ENCODE measurements at regions not wholly inside any gene's neighbourhood (a gene's known extent, or its start where the extent isn't known, plus 50 kb on each side); places are given as distances from the start of the nearest gene placed in this dataset.

GRCh38 chr12:118655588-118655987, 279.2 kb downstream of the SUDS3 start:
- Mint-ChIP-seq H3K27me3 (no peaks in the 10 kb centered on the region), H3K4me1 (no peaks in the 10 kb centered on the region), H3K9me3 (ENCODE audit: low read depth) (peaks cover 10% of the 10 kb centered on the region), H3K27ac (no peak overlapping the region), H3K4me3 (no peak overlapping the region), H3K36me3 (ENCODE audit: low read depth) (no peaks in the 10 kb centered on the region)
- ATAC-seq (no peak), DNase-seq (no peak)
- intact Hi-C loops (cut with DNase I, micrococcal nuclease), result no loop called here
- ChIA-PET CTCF (no interaction called here), POLR2A (no interaction called here)

DNA sequence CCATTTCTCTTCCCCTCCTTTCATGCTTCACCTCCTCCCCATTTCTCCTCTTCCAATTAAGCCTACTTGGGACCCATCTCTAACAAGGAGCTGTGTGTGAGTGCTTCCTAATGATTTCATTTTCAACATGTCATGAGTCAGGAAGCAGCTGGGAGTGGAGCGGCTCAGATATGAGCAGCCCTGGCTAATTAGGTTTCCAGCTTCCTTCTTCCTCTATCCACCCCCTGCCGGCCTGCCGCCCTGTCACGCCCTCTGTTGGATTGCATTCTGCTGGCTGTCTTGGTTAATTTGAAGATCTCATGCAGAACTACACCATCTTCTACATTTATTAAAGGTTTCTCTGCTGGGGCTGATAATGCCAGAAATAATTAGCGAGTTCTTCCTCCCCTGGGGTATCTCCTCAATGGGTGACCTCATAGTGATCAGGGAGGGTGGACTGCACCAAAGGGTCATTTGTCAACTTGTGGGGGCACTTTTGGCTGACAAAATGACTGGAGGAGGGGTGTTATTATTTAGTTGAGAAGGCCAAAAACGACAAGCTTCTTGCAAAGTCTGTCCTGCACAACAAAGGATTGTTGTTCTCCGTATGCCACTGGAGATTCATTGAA, 300.9 kb upstream of the SRRM4 start:
- no peaks in the 10 kb centered on the region for H3K4me1 Mint-ChIP-seq

GRCh38 chr12:118682656-118683055, 298.7 kb upstream of the SRRM4 start:
- Mint-ChIP-seq H3K4me1 (no peaks in the 10 kb centered on the region), H3K27me3 (peaks cover 2% of the 10 kb centered on the region), H3K27ac (no peak overlapping the region), H3K36me3 (ENCODE audit: low read depth) (no peaks in the 10 kb centered on the region), H3K4me3 (no peak overlapping the region), H3K9me3 (ENCODE audit: low read depth) (peaks cover 6% of the 10 kb centered on the region)
- DNase-seq, result no peak
- intact Hi-C loops (cut with DNase I, micrococcal nuclease), result no loop called here
- ChIA-PET POLR2A (no interaction called here), CTCF (no interaction called here)
- ATAC-seq, result no peak

More for the DNA sequence above, 300.9 kb upstream of the SRRM4 start:
- ATAC-seq (no peak), DNase-seq (no peak)
- no peak overlapping the region for H3K4me3 Mint-ChIP-seq
- ChIA-PET CTCF (no interaction called here), POLR2A (no interaction called here)
- H3K9me3 Mint-ChIP-seq (ENCODE audit: low read depth), result peaks cover 9% of the 10 kb centered on the region
- H3K27ac Mint-ChIP-seq, result no peak overlapping the region
- H3K36me3 Mint-ChIP-seq (ENCODE audit: low read depth), result no peaks in the 10 kb centered on the region
- intact Hi-C loops (cut with DNase I, micrococcal nuclease), result no loop called here
- peaks cover 2% of the 10 kb centered on the region for H3K27me3 Mint-ChIP-seq

DNA sequence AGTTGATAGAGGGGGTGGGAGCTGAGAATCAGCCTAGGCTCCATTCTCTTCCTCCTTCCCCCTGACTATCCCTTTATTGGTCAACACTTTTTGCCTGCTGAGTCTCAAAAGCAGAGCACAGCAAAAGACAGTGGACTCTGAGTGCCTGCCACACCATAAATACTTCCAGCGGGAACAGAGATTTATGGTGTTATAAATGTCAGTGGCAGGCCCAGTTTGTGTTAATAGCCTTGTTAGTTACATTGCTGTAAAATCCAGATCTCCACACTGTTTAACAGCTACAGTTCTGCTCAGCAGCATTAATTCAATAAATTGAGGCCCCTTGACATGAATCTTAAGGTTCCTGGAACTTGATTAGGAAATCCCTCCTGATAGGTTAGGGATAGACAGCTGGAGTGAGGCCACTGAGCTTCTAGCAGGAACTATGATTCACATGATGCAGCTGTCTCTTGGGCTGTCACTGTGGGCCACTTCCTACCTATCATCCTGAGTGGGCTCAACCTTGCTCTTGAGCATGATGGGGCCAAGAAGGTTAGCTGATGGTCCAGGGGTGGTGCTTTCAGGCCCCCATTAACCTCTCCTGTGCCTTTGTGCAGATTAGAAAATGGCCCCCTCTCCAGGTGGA, 295.2 kb upstream of the SRRM4 start:
- Mint-ChIP-seq H3K9me3 (ENCODE audit: low read depth) (peaks cover 3% of the 10 kb centered on the region), H3K27ac (no peak overlapping the region)
- intact Hi-C loops (cut with DNase I, micrococcal nuclease), result no loop called here

DNA sequence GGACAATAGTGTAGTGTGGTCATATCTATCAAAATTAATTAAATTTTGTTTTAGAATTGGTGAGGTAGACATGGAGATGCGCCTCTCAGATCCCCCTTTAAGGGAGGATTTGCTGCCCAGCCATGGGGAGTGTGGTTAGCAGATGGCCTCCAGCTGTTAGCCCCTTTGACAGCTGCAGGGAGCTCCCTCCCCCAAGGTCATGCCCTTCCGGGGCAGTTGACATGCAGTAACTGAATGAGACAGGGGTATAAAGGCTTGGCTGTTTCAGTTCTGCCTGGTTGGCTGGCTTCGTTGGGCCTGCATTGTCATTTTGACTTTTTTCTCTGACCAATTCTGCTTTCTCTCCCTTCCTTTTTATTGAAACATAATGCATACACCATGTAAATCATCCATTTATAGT, 291.5 kb upstream of the SRRM4 start:
- H3K4me3 Mint-ChIP-seq, result no peak overlapping the region
- intact Hi-C loops (cut with DNase I, micrococcal nuclease), result no loop called here
- POLR2A ChIA-PET, result no interaction called here

More for the DNA sequence above, 295.2 kb upstream of the SRRM4 start:
- DNase-seq (no peak), ATAC-seq (no peak)
- POLR2A ChIA-PET, result no interaction called here
- Mint-ChIP-seq H3K4me3 (no peak overlapping the region), H3K36me3 (ENCODE audit: low read depth) (no peaks in the 10 kb centered on the region), H3K27me3 (no peaks in the 10 kb centered on the region), H3K4me1 (no peaks in the 10 kb centered on the region)
- CTCF ChIA-PET, result no interaction called here

DNA sequence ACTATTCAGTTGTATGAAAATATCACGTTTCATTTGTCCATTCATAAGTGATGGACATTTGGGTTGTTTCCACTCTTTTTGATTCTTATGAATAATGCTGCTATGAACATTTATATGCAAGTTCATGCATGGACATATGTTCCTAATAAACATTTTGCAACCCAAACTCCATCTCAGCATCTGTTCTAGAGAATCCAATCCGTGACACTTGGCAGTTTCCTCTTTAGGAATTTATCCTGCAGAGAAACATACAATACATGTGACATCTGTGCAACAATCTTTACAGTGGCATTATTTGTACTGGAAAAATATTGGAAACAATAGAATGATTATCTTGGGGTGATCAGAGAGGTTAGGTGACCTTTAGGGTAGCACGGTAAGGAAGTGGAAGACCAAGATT, 290.8 kb upstream of the SRRM4 start:
- ChIA-PET CTCF (no interaction called here), POLR2A (no interaction called here)
- H3K27me3 Mint-ChIP-seq, result no peaks in the 10 kb centered on the region
- H3K4me1 Mint-ChIP-seq, result no peaks in the 10 kb centered on the region
- H3K27ac Mint-ChIP-seq, result no peak overlapping the region
- no peaks in the 10 kb centered on the region for H3K36me3 Mint-ChIP-seq (ENCODE audit: low read depth)
- intact Hi-C loops (cut with DNase I, micrococcal nuclease), result no loop called here
- no peak overlapping the region for H3K4me3 Mint-ChIP-seq
- no peaks in the 10 kb centered on the region for H3K9me3 Mint-ChIP-seq (ENCODE audit: low read depth)
- no peak for DNase-seq
- no peak for ATAC-seq

More for the DNA sequence above, 291.5 kb upstream of the SRRM4 start:
- ATAC-seq (no peak), DNase-seq (no peak)
- H3K9me3 Mint-ChIP-seq (ENCODE audit: low read depth), result no peaks in the 10 kb centered on the region
- H3K27me3 Mint-ChIP-seq, result no peaks in the 10 kb centered on the region
- no peaks in the 10 kb centered on the region for H3K4me1 Mint-ChIP-seq
- H3K27ac Mint-ChIP-seq, result no peak overlapping the region
- no peaks in the 10 kb centered on the region for H3K36me3 Mint-ChIP-seq (ENCODE audit: low read depth)
- CTCF ChIA-PET, result no interaction called here

DNA sequence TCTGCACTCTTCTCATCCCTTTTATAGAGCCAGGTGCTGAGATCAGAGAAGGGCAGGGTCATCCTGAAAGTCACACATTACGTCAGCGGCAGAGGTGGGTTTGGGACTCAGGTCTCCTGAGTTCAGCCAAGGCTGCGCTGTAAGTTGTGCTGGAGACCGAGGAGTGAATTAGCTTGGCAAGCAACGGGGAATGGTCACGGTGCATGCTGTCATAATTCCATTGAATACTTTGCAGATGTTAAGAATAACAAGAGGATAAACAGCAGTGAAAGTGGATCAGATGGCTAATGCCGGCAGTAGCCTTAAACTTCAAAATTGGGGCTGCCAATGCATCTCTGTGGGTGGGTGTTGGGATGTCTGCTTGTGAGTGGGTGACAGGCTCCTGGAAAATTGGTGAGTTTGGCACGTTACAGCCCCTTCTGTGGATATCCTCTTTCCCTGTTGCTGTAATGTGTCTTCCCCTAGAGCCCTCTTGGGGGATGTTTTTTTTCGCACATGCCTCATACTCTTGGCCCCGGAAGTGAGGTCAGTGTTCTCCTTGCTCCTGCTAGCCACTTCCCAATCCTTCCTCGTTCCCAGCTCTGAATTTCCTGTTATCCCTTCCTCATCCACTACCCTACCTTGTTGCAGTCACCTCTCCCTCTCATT, 287.1 kb upstream of the SRRM4 start:
- ATAC-seq, result no peak
- POLR2A ChIA-PET, result no interaction called here

DNA sequence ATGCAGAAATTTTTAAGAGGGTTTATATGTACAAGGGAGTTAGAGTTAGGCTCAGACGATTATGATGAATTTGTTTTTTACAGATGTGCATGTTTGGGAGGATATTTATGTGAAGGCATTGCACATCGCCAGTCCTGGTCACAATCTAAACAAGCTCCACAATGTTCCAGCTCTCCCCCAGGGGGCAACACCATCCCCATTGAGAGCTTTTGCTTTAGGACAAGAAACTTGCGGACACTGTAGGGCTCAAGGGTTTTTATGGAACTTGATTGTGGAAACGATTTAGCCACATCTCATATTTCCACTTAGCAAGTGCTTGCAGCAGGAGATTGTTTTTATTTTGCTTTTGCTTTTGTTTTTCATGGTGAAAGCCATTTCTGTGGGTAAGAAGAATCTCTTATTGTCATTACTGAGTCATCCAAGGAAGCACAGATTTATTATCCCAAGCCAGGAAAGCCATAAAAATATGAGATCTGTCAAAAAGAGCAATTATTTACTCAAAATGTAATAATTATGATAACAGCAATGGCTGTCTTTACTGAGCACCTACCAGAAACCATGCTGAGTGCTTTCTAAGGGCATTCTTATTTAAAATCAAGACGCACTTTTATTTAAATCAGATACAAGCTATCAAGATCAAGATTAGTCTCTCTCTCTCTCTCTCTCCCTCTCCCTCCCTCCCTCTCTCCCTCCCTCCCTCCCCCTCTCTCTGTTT, 276.7 kb upstream of the SRRM4 start:
- CTCF ChIA-PET, result no interaction called here
- H3K4me3 Mint-ChIP-seq, result no peak overlapping the region
- POLR2A ChIA-PET, result no interaction called here
- no peaks in the 10 kb centered on the region for H3K4me1 Mint-ChIP-seq
- H3K27me3 Mint-ChIP-seq, result no peaks in the 10 kb centered on the region
- H3K9me3 Mint-ChIP-seq (ENCODE audit: low read depth), result peaks cover 10% of the 10 kb centered on the region
- H3K27ac Mint-ChIP-seq, result no peak overlapping the region
- DNase-seq (no peak), ATAC-seq (no peak)
- H3K36me3 Mint-ChIP-seq (ENCODE audit: low read depth), result no peaks in the 10 kb centered on the region
- intact Hi-C loops (cut with DNase I, micrococcal nuclease), result loop anchor here in 1 of 2 experiments (5.0 kb wide), 1 partner anchor 1437 kb away; no protein-coding TSS in a partner anchor

More for the DNA sequence above, 287.1 kb upstream of the SRRM4 start:
- Mint-ChIP-seq H3K27me3 (no peaks in the 10 kb centered on the region), H3K36me3 (ENCODE audit: low read depth) (no peaks in the 10 kb centered on the region), H3K4me1 (no peaks in the 10 kb centered on the region), H3K27ac (no peak overlapping the region), H3K9me3 (ENCODE audit: low read depth) (no peaks in the 10 kb centered on the region), H3K4me3 (no peak overlapping the region)
- CTCF ChIA-PET, result no interaction called here
- intact Hi-C loops (cut with DNase I, micrococcal nuclease), result no loop called here
- DNase-seq, result no peak

- Mint-ChIP-seq H3K4me3 (no peak overlapping the region), H3K36me3 (ENCODE audit: low read depth) (no peaks in the 10 kb centered on the region), H3K4me1 (no peaks in the 10 kb centered on the region), H3K9me3 (ENCODE audit: low read depth) (peaks cover 12% of the 10 kb centered on the region), H3K27me3 (no peaks in the 10 kb centered on the region), H3K27ac (no peak overlapping the region)
- ATAC-seq, result no peak
- no peak for DNase-seq
- POLR2A ChIA-PET, result no interaction called here
- CTCF ChIA-PET, result interaction anchor here (1.1 kb wide), 1 partner anchor 9 kb away, joined by 3 read pairs; no protein-coding TSS in a partner anchor
- intact Hi-C loops (cut with DNase I, micrococcal nuclease), result loop anchor here in 1 of 2 experiments (5.0 kb wide), 1 partner anchor 1439 kb away; no protein-coding TSS in a partner anchor
These were observed 274.9 kb upstream of the SRRM4 start for GRCh38 chr12:118706437-118706836.

DNA sequence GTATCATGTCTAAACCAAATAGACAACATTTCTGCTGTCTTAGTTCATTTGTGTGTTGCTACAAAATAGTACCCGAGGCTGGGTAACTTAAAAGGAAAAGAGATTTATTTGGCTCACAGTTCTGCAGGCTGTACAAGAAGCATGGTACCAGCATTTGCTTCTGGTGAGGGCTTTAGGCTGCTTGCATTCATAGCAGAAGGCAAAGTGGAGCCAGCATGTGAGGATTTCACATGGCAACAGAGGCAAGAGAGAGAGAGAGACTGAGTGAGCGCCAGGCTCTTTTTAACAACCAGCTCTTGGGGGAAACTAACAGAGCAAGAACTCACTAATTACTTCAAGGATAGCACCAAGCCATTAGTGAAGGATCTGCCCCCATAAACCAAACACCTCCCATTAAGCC, 271.4 kb upstream of the SRRM4 start:
- ChIA-PET POLR2A (no interaction called here), CTCF (no interaction called here)
- intact Hi-C loops (cut with DNase I, micrococcal nuclease), result loop anchor here in 1 of 2 experiments (5.0 to 10.0 kb wide), 2 partner anchors 705 to 1443 kb away; no protein-coding TSS in a partner anchor
- no peaks in the 10 kb centered on the region for H3K36me3 Mint-ChIP-seq (ENCODE audit: low read depth)
- H3K4me3 Mint-ChIP-seq, result no peak overlapping the region
- no peak overlapping the region for H3K27ac Mint-ChIP-seq
- H3K4me1 Mint-ChIP-seq, result no peaks in the 10 kb centered on the region
- H3K9me3 Mint-ChIP-seq (ENCODE audit: low read depth), result peaks cover 12% of the 10 kb centered on the region
- DNase-seq (no peak), ATAC-seq (no peak)
- peaks cover 2% of the 10 kb centered on the region for H3K27me3 Mint-ChIP-seq

DNA sequence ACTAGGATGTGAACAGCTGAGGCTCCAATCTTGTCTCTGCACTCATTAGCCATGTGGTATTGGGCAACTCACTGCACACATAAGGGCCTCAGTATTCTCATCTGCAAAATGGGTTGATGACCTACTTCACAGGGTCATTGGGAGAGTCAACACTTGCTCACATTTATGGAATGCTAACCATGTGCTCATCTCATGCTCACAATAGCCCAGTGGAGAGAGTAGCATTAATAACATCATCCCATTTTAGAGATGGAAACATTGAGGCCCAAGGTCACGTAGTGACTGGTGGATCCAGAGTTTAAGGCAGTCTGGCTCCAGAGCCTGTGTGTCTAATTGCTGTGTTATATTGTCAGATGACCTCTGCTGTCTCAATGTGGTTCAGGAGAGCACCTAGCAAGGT, 270.2 kb upstream of the SRRM4 start:
- H3K27ac Mint-ChIP-seq, result no peak overlapping the region
- H3K4me3 Mint-ChIP-seq, result no peak overlapping the region
- H3K9me3 Mint-ChIP-seq (ENCODE audit: low read depth), result peaks cover 12% of the 10 kb centered on the region
- POLR2A ChIA-PET, result no interaction called here
- intact Hi-C loops (cut with DNase I, micrococcal nuclease), result loop anchor here in 1 of 2 experiments (10.0 kb wide), 1 partner anchor 704 kb away; no protein-coding TSS in a partner anchor
- ATAC-seq (no peak), DNase-seq (no peak)
- H3K27me3 Mint-ChIP-seq, result peaks cover 2% of the 10 kb centered on the region
- CTCF ChIA-PET, result no interaction called here
- no peaks in the 10 kb centered on the region for H3K4me1 Mint-ChIP-seq
- no peaks in the 10 kb centered on the region for H3K36me3 Mint-ChIP-seq (ENCODE audit: low read depth)

Measured in activated CD4-positive, alpha-beta T cell treated with anti-CD3 and anti-CD28 coated beads for 36 hours (primary cell).